Sigmoid colon (tissue), 4 donors: ENCODE measurements at regions not wholly inside any gene's neighbourhood (a gene's known extent, or its start where the extent isn't known, plus 50 kb on each side); places are given as distances from the start of the nearest gene placed in this dataset.

Experiments used
- CTCF ChIP-seq, 4 experiments: fragments of 450-650 bp in 3 of 4; fragments of 200-600 bp in 1 of 4; IDR thresholded peaks; one replicate each; pipeline ENCODE4 v1.5.1; 2016 to 2019; ENCODE audit warnings: antibody characterized with exemption in 4 of 4, mild to moderate bottlenecking in 3 of 4, moderate library complexity in 2 of 4
- EP300 ChIP-seq, 4 donors: sonication (generic); formaldehyde crosslinking; IDR thresholded peaks; one replicate each; pipeline ENCODE4 v1.6.1; 2017; ENCODE audit warnings: antibody characterized with exemption in 4 of 4
- POLR2A ChIP-seq, 2 donors: fragments of 450-650 bp; IDR thresholded peaks; one replicate each; pipeline ENCODE4 v1.6.1; 2016; ENCODE audit warnings: antibody characterized with exemption in 2 of 2, mild to moderate bottlenecking in 2 of 2, moderate library complexity in 2 of 2
- POLR2AphosphoS5 ChIP-seq, 4 donors: sonication (generic); formaldehyde crosslinking; IDR thresholded peaks; one replicate each; pipeline ENCODE4 v1.6.1; 2017; ENCODE audit warnings: antibody characterized with exemption in 4 of 4

GRCh38 chr4:14241574-14241973 lies 614.0 kb upstream of the BOD1L1 start:
- TF ChIP-seq CTCF (IDR thresholded peaks at IDR 0.05) (no peak), POLR2AphosphoS5 (IDR thresholded peaks at IDR 0.05) (no peak), POLR2A (IDR thresholded peaks at IDR 0.05) (no peak), EP300 (IDR thresholded peaks at IDR 0.05) (no peak)
